ENCODE measurements at regions not wholly inside any gene's neighbourhood (a gene's known extent, or its start where the extent isn't known, plus 50 kb on each side); places are given as distances from the start of the nearest gene placed in this dataset.
A peak's percentile ranks its signal among the peaks of the same experiment; 100 is the strongest.

DNA sequence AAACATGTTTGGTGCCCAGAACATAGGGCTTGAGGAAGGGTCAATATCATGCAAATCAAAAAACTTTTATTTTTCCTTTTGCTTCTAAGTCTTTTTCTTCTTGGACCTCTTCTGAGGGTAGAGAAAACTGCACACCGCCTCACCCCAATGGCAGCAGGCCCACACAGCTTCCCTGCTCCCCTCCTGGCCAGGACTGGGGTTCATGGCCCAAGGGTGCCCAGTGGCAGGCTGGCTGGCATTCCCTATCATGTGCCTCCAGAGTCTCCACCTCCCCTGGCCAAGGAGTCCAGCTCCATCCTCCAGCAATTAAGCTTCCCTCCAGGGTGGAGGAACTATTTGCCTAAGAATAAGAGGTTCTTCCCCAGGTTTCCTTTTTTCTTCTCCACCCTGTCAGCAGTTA, 529.6 kb upstream of the SPANXN1 start:
- H3K9me1 ChIP-seq (ENCODE audit: control insufficient read depth, extremely low read depth, insufficient read depth, low read length) = no peaks in the 10 kb centered on the region
- dilution Hi-C loops (cut with MboI; ENCODE audit: extremely low pct_ligation_motif_present, low sequenced_read_pairs) = no loop called here
- H2AFZ ChIP-seq (ENCODE audit: control insufficient read depth, low read length) = no peak overlapping the region
- no peak overlapping the region for H3K4me2 ChIP-seq (ENCODE audit: control insufficient read depth, extremely low read depth, insufficient read depth, low read depth, low read length)
- no peak overlapping the region for H3K4me3 ChIP-seq (ENCODE audit: control insufficient read depth in 2 of 3, extremely low read depth in 1 of 3, insufficient read depth in 2 of 3, low read depth in 1 of 3, low read length in 3 of 3)
- no peak overlapping the region for H3K9ac ChIP-seq (ENCODE audit: control insufficient read depth, extremely low read depth, insufficient read depth, low read length)
- FAIRE-seq (no peak), DNase-seq (ENCODE audit: low read depth, low spot score) (no peak)
- H3K27me3 ChIP-seq (ENCODE audit: control insufficient read depth, extremely low read depth, insufficient read depth, low read length) = no peaks in the 10 kb centered on the region
- TF ChIP-seq CTCF (optimal IDR thresholded peaks at IDR 0.05 in 1 of 3, IDR thresholded peaks at IDR 0.05 in 1 of 3, conservative IDR thresholded peaks at IDR 0.05 in 1 of 3; ENCODE audit: extremely low read depth in 1 of 3, insufficient read depth in 2 of 3, low read length in 3 of 3) (no peak), EZH2 (IDR thresholded peaks at IDR 0.05; ENCODE audit: low read length) (no peak)
- H4K20me1 ChIP-seq (ENCODE audit: control insufficient read depth, extremely low read depth, insufficient read depth, low read length) = no peaks in the 10 kb centered on the region
- H3K4me1 ChIP-seq (ENCODE audit: control insufficient read depth, extremely low read depth, insufficient read depth, low read length) = no peaks in the 10 kb centered on the region
- no peaks in the 10 kb centered on the region for H3K9me3 ChIP-seq (ENCODE audit: control insufficient read depth, low read depth, low read length)
- no peaks in the 10 kb centered on the region for H3K79me2 ChIP-seq (ENCODE audit: control insufficient read depth, insufficient read depth, low read length)
- H3K36me3 ChIP-seq (ENCODE audit: control insufficient read depth in 2 of 2, extremely low read depth in 1 of 2, insufficient read depth in 2 of 2, low read length in 2 of 2) = no peaks in the 10 kb centered on the region
- H3K27ac ChIP-seq (ENCODE audit: control insufficient read depth, insufficient read depth, low read length) = no peak overlapping the region

DNA sequence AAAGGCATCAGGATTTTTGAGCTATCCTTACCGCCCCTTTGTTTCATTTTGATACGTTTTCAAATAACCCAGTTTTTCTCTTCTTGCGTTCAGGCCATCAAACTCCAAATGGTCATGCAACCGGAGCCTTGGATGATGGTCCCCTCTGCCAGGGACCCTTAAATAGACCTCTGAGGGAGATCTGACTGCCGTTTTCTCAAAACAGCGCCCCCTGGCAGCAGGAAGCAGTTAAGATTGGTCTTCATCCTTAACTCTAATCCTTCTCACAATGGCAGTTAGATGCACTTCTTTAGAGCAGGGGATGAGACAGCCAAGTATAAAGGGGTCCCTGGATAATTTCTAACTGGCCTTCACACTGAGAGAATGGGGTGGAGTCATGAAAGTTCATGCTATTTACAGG, 525.0 kb upstream of the SPANXN1 start:
- Histone ChIP-seq H2AFZ (ENCODE audit: control insufficient read depth, low read length) (no peak overlapping the region), H3K4me1 (ENCODE audit: control insufficient read depth, extremely low read depth, insufficient read depth, low read length) (no peaks in the 10 kb centered on the region), H3K36me3 (ENCODE audit: control insufficient read depth in 2 of 2, extremely low read depth in 1 of 2, insufficient read depth in 2 of 2, low read length in 2 of 2) (no peaks in the 10 kb centered on the region), H3K27me3 (ENCODE audit: control insufficient read depth, extremely low read depth, insufficient read depth, low read length) (no peaks in the 10 kb centered on the region), H3K9me3 (ENCODE audit: control insufficient read depth, low read depth, low read length) (no peaks in the 10 kb centered on the region), H3K9me1 (ENCODE audit: control insufficient read depth, extremely low read depth, insufficient read depth, low read length) (no peaks in the 10 kb centered on the region), H3K27ac (ENCODE audit: control insufficient read depth, insufficient read depth, low read length) (no peak overlapping the region), H3K4me3 (ENCODE audit: control insufficient read depth in 2 of 3, extremely low read depth in 1 of 3, insufficient read depth in 2 of 3, low read depth in 1 of 3, low read length in 3 of 3) (no peak overlapping the region), H3K79me2 (ENCODE audit: control insufficient read depth, insufficient read depth, low read length) (peaks cover 13% of the 10 kb centered on the region), H4K20me1 (ENCODE audit: control insufficient read depth, extremely low read depth, insufficient read depth, low read length) (no peaks in the 10 kb centered on the region), H3K9ac (ENCODE audit: control insufficient read depth, extremely low read depth, insufficient read depth, low read length) (no peak overlapping the region), H3K4me2 (ENCODE audit: control insufficient read depth, extremely low read depth, insufficient read depth, low read depth, low read length) (no peak overlapping the region)
- dilution Hi-C loops (cut with MboI; ENCODE audit: extremely low pct_ligation_motif_present, low sequenced_read_pairs) = no loop called here
- DNase-seq (ENCODE audit: low read depth, low spot score) (no peak), FAIRE-seq (no peak)
- no peak for TF ChIP-seq EZH2 (IDR thresholded peaks at IDR 0.05; ENCODE audit: low read length)
- peak in 1 of 3 experiments; percentile 4 for TF ChIP-seq CTCF (optimal IDR thresholded peaks at IDR 0.05 in 1 of 3, IDR thresholded peaks at IDR 0.05 in 1 of 3, conservative IDR thresholded peaks at IDR 0.05 in 1 of 3; ENCODE audit: extremely low read depth in 1 of 3, insufficient read depth in 2 of 3, low read length in 3 of 3)
